Retinal pigment epithelial cell (primary cell): ENCODE measurements at regions not wholly inside any gene's neighbourhood (a gene's known extent, or its start where the extent isn't known, plus 50 kb on each side); places are given as distances from the start of the nearest gene placed in this dataset.

ENCODE experiments used
- DNase-seq: peaks from one replicate; pipeline ENCODE4 v3.0.0-alpha.2; 2010; ENCODE audit warnings: low read depth
- H3K4me3 ChIP-seq: 2 replicates; pipeline ENCODE4 v1.5.1; 2011; ENCODE audit warnings: mild to moderate bottlenecking, low read length, control low read depth, moderate library complexity
- TF ChIP-seq, protein P1 (sequence below): conservative IDR thresholded peaks from 2 replicates; pipeline ENCODE4 v1.5.1; 2011; ENCODE audit warnings: low read depth, low read length, control low read depth, inconsistent platforms

DNA sequence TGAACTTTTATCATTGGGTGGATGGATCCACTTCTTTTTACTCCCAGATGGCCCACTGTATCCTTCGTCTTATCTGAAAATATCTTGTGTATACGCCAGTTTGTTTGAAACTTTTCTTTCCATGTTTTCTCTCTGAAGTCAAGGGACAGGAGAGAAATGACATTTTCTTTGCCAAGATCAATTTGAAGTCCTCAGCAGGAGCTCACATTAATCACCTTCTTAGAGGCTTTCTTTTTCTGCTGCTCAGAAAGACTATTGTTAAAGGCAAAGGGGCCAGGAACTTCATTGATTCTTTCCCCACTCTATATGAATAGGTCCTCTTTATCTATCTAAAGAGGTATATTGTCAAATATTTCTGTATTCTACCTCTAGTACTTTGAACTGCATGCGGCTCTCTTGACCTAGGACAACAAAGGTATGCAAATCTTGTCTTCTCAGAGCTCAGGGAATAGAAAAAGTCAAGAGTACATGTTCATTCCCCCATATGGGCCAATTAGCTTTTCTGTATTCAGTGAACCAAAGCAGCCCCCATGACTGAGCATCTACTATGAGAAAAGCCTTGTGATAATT is 583.3 kb downstream of the HS3ST4 start:
- TF ChIP-seq, protein P1, sequence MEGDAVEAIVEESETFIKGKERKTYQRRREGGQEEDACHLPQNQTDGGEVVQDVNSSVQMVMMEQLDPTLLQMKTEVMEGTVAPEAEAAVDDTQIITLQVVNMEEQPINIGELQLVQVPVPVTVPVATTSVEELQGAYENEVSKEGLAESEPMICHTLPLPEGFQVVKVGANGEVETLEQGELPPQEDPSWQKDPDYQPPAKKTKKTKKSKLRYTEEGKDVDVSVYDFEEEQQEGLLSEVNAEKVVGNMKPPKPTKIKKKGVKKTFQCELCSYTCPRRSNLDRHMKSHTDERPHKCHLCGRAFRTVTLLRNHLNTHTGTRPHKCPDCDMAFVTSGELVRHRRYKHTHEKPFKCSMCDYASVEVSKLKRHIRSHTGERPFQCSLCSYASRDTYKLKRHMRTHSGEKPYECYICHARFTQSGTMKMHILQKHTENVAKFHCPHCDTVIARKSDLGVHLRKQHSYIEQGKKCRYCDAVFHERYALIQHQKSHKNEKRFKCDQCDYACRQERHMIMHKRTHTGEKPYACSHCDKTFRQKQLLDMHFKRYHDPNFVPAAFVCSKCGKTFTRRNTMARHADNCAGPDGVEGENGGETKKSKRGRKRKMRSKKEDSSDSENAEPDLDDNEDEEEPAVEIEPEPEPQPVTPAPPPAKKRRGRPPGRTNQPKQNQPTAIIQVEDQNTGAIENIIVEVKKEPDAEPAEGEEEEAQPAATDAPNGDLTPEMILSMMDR: no peak
- no peak for DNase-seq

DNA sequence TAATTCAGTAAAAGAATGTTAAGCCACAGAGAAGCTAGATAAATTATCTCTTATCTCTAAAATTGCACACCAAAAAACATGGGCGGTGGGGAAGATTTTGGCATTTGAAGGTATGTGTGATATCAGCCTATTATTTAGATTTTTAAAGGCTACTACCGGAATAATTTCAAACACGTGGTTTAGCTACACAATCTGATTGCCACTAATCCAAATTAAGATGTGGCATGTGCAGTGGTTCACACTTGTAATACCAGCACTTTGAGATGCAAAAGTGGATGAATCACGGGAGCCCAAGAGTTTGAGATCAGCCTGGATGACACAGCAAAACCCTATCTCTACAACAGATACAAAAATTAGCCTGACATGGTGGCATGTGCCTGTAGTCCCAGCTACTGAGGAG is 584.5 kb downstream of the HS3ST4 start:
- TF ChIP-seq, protein P1: no peak
- no peak overlapping the region for H3K4me3 ChIP-seq
- no peak for DNase-seq

More for the DNA sequence above, 583.3 kb downstream of the HS3ST4 start:
- H3K4me3 ChIP-seq: no peak overlapping the region

DNA sequence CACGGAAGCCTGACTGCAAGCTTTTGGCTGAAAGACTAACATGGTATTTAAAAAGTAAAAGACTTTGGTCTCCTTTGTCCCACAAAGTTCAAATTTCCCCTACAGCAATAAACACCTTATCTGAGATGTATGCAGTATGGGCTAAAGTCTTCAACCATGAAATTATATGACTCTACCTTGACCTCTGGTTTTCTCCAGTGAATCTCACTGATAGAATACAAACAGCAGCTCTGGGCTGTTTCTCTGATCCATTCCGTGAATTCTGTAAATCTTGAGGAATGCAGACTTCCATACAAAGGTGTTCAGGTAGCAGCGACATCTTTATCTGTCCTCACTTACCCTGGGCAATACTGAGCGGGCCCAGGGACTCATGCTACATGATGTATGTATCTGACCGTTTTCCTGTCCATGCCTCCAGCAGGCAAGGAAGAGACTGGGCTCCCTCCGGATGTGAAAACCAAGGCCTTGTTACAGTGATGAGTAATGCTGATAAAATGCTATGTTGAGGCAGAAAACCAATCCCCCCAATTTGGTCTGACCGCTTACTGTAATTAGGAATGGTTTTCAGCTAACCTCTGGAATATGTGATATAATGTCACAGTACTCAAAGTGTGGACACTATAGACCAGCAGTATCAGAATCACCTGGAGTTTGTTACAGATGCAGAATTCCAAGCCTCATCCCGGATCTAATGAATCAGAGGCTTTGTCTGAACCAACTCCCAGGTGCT is 589.8 kb downstream of the HS3ST4 start:
- DNase-seq: no peak
- no peak overlapping the region for H3K4me3 ChIP-seq
- TF ChIP-seq, protein P1: no peak

DNA sequence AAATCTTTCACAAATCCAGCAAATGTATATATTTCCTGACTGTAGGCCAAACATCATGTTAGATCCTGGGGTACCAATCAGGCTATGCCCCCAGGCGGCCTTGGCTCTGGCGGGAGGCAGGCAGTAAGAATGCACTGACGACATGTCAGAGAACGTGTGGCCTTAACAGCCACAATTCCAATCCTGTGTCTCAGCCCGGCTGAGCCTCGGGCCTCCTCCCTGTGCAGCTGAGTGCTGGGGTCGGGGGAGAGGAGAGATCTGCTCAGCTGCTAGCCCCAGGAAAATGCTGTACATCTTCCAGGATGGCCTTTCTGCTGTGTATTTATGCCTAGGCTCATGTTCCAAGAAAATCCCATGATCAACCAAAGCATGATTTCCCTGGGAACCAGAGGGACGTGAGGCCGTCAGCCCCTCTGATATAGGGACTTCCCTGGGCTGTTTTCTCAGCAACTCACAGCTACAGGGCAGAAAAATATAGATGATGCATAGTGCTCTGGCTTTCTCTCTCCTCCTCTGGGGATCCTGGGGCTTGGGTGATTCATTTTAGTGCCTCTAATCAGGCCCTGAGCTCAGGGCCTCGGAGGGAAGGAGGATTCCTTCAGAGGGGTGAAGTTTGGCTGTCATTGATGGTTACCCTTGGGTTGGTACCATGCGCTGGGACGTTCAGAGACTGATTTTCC is 604.0 kb downstream of the HS3ST4 start:
- H3K4me3 ChIP-seq: no peak overlapping the region
- TF ChIP-seq, protein P1: no peak

DNA sequence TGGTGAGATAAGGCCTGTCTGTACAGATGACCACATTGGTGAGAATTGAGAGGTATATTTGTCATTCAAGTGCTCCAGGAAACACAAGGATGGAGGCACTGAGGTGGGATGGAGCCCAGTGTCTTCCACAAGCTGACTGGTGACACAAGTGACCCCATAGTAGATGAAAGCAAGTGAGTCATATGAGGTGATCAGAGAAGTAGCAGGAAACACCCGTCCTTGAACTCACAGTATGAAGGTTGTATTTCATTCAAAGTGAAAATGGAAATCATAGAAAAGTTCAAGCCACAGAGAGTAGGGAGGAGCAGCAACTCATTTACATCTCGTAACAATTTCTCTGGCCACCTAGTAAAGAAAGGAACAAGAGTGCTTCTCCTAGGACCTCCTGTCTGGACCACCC is 609.8 kb downstream of the HS3ST4 start:
- DNase-seq: no peak
- TF ChIP-seq, protein P1: no peak
- no peak overlapping the region for H3K4me3 ChIP-seq

More for the DNA sequence above, 604.0 kb downstream of the HS3ST4 start:
- no peak for DNase-seq

DNA sequence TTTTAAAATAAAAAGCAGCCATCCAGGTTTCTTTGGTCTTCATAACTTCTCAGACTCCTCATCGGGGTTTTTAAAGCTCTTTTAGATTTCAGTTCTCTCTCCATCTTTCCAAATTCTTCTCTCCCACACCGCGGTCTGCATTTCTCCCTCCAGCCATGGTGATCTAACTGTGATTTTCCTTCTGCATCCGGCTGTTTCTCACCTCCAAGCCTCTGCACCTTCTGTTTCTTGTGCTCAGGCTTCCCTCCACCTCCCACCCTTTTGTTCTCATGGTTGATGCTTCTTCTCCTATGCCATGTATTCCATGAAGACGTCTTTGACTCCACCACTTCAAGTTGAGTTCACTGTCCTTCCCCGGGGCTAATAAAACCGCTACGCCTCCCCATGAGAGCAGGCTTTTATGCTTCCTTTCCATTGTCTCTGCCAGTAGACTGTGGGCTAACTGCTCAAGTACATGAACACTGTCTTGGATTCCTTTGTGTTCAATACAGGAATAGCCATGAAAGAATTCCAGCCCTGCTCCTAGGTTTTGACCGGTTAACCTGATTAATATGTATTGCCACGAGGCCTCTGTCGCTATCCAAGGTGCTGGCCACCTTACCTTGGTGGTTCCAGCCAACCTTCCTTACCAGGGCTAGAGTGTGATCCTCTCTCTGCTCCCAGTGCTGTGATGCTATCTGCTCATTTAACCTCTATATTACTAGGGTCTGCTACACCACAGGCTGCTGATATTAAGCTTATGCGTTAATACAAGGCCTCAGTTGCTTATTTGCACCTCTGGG is 625.1 kb downstream of the HS3ST4 start:
- TF ChIP-seq, protein P1: no peak
- no peak for DNase-seq
- no peak overlapping the region for H3K4me3 ChIP-seq
